KBM-7 (cell line): ENCODE measurements at regions not wholly inside any gene's neighbourhood (a gene's known extent, or its start where the extent isn't known, plus 50 kb on each side); places are given as distances from the start of the nearest gene placed in this dataset.

Experiments used
- DNase-seq: peaks from one replicate; pipeline ENCODE4 v3.0.0-alpha.2; 2015
- in situ Hi-C: fragments of 300-500 bp; cut with MboI; formaldehyde crosslinking; loops from 2 replicates; pipeline ENCODE4 v1.14.3; 2020; ENCODE audit warnings: low sequenced_read_pairs, low pct_unique_long_range_greater_than_20kb, mixed read lengths

- DNase-seq = peak; percentile 13
- in situ Hi-C loops = no loop called here
Observed at GRCh38 chr5:153147891-153148623, 342.4 kb upstream of the GRIA1 start.

GRCh38 chr5:153148624-153148976, 341.9 kb upstream of the GRIA1 start:
- no peak for DNase-seq
- in situ Hi-C loops = no loop called here

GRCh38 chr5:153151558-153151957, 338.9 kb upstream of the GRIA1 start:
- in situ Hi-C loops = no loop called here
- no peak for DNase-seq

- in situ Hi-C loops = no loop called here
Observed at GRCh38 chr5:153153086-153153485, 337.4 kb upstream of the GRIA1 start.

GRCh38 chr5:153157156-153157555, 333.3 kb upstream of the GRIA1 start:
- in situ Hi-C loops = no loop called here
- no peak for DNase-seq

More at GRCh38 chr5:153153086-153153485, 337.4 kb upstream of the GRIA1 start:
- no peak for DNase-seq

- DNase-seq = no peak
- in situ Hi-C loops = no loop called here
Observed at GRCh38 chr5:153158608-153159007, 331.9 kb upstream of the GRIA1 start.

GRCh38 chr5:153159616-153160015, 330.9 kb upstream of the GRIA1 start:
- DNase-seq = no peak

GRCh38 chr5:153168241-153168640, 322.2 kb upstream of the GRIA1 start:
- no peak for DNase-seq
- in situ Hi-C loops = no loop called here

More at GRCh38 chr5:153159616-153160015, 330.9 kb upstream of the GRIA1 start:
- in situ Hi-C loops = no loop called here

- DNase-seq = no peak
- in situ Hi-C loops = no loop called here
Observed at GRCh38 chr5:153187503-153187902, 303.0 kb upstream of the GRIA1 start.

- in situ Hi-C loops = no loop called here
- DNase-seq = no peak
Observed at GRCh38 chr5:153206361-153206760, 284.1 kb upstream of the GRIA1 start.

- in situ Hi-C loops = no loop called here
- no peak for DNase-seq
Observed at GRCh38 chr5:153209016-153209415, 281.5 kb upstream of the GRIA1 start.

- in situ Hi-C loops = no loop called here
- no peak for DNase-seq
Observed at GRCh38 chr5:153209687-153210086, 280.8 kb upstream of the GRIA1 start.

- no peak for DNase-seq
- in situ Hi-C loops = no loop called here
Observed at GRCh38 chr5:153211076-153211475, 279.4 kb upstream of the GRIA1 start.

GRCh38 chr5:153212471-153212870, 278.0 kb upstream of the GRIA1 start:
- DNase-seq = no peak
- in situ Hi-C loops = no loop called here

- DNase-seq = no peak
- in situ Hi-C loops = no loop called here
Observed at GRCh38 chr5:153222936-153223335, 267.5 kb upstream of the GRIA1 start.

GRCh38 chr5:153223376-153223775, 267.1 kb upstream of the GRIA1 start:
- DNase-seq = no peak
- in situ Hi-C loops = no loop called here

GRCh38 chr5:153224651-153225050, 265.8 kb upstream of the GRIA1 start:
- DNase-seq = no peak
- in situ Hi-C loops = no loop called here

- DNase-seq = no peak
- in situ Hi-C loops = no loop called here
Observed at GRCh38 chr5:153233933-153234332, 256.5 kb upstream of the GRIA1 start.

- no peak for DNase-seq
- in situ Hi-C loops = no loop called here
Observed at GRCh38 chr5:153236319-153236718, 254.2 kb upstream of the GRIA1 start.

GRCh38 chr5:153237671-153238332, 252.7 kb upstream of the GRIA1 start:
- DNase-seq = no peak
- in situ Hi-C loops = no loop called here

GRCh38 chr5:153257381-153257780, 233.1 kb upstream of the GRIA1 start:
- in situ Hi-C loops = no loop called here
- DNase-seq = no peak
